Skeletal muscle cell (primary cell): ENCODE measurements at regions not wholly inside any gene's neighbourhood (a gene's known extent, or its start where the extent isn't known, plus 50 kb on each side); places are given as distances from the start of the nearest gene placed in this dataset.

Source experiments
- DNase-seq: peaks from one replicate; pipeline ENCODE4 v3.0.0-alpha.2; 2010; ENCODE audit warnings: low read depth
- H3K4me3 ChIP-seq: 2 replicates; pipeline ENCODE4 v1.5.1; 2011; ENCODE audit warnings: low read depth, mild to moderate bottlenecking, control low read depth, low read length, moderate library complexity

DNA sequence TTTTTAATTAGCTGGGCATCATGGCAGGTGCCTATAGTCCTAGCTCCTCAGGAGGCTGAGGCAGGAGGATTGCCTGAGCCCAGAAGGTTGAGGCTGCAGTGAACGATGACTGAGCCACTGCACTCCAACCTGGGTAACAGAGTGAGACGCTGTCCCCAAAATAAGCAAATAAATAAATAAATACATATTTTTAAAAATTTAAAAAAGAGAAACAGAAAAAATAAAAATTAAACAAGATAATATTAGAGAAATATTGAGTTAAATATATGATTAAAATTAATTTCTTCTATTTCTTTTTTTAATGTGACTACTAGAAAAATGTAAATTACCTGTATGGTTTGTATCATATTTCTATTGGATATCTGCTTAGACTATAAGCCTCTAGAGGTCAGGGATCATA lies 59.3 kb upstream of the ATP1A1 start:
- H3K4me3 ChIP-seq, result no peak overlapping the region
- DNase-seq, result no peak

GRCh38 chr1:116314305-116314919 lies 58.6 kb upstream of the ATP1A1 start:
- no peak for DNase-seq
- no peak overlapping the region for H3K4me3 ChIP-seq

DNA sequence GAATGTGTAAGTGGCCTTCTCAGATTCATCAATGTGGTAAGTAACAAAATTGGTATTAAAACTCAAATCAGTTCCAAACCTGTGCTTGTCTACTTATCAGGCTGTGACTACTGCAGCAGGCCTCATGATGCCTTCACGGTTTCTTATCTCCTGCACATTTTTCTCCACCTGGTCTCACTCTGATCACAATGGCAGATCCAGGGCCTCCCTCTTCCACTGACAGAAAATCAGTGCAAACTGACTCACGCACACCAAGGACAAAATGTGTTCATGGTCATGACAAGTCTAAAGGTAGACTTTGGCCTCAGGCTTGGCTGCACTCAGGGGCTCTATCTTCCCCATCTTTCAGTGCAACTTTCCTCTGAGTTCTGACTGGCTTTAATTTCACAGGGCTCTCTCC lies 56.7 kb upstream of the ATP1A1 start:
- no peak overlapping the region for H3K4me3 ChIP-seq
- no peak for DNase-seq

GRCh38 chr1:116318897-116319296 lies 54.1 kb upstream of the ATP1A1 start:
- no peak for DNase-seq
- H3K4me3 ChIP-seq, result no peak overlapping the region

DNA sequence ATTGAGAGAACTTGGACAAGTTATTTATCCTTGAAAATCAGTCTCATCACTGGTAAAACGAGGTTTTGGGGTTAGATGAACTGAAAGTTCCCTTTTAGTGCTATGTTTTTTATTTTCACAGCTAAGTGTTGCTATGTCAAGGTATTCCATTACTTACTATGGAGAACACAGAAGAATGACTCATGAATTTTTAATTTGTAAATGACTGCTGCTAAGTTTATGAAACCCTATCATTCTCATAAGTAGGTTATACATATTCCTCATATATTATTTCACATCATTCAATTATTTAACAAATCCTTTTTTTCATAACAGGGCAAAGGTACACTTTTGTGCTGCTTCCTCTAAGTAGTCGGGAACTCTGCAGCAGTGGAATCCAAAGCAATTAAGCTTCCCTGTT lies 52.2 kb upstream of the ATP1A1 start:
- no peak overlapping the region for H3K4me3 ChIP-seq

DNA sequence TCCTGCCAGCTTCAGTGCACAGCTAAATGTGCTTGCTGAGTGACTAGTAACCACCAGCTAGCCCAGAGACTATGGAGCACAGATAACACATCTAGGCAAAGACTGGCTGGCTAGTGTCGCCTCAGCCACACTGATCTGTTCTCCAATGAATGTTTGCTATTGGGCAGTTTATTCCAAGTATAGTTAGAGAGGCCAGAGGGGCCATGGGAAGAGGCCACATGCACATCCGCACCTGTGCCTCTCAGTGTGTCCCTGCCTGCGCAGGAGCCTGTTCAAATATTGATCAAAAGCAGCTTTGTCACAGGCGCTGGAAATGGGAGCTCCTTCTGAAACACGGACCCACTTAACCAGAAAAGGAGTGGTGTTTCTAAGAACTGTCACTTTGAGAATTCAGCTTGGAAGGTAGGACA lies 51.3 kb upstream of the ATP1A1 start:
- no peak overlapping the region for H3K4me3 ChIP-seq
- DNase-seq, result no peak

More for the DNA sequence above, 52.2 kb upstream of the ATP1A1 start:
- no peak for DNase-seq

GRCh38 chr1:116322752-116323405 lies 50.2 kb upstream of the ATP1A1 start:
- DNase-seq, result no peak
- no peak overlapping the region for H3K4me3 ChIP-seq
